ENCODE measurements at regions not wholly inside any gene's neighbourhood (a gene's known extent, or its start where the extent isn't known, plus 50 kb on each side); places are given as distances from the start of the nearest gene placed in this dataset.

- intact Hi-C loops (cut with micrococcal nuclease), result no loop called here
- Mint-ChIP-seq H3K4me3 (ENCODE audit: unreplicated experiment) (no peak overlapping the region), H3K27me3 (ENCODE audit: insufficient read depth, unreplicated experiment) (no peaks in the 10 kb centered on the region), H3K4me1 (ENCODE audit: insufficient read depth, unreplicated experiment) (no peaks in the 10 kb centered on the region), H3K27ac (ENCODE audit: low read depth, unreplicated experiment) (no peak overlapping the region), H3K36me3 (ENCODE audit: insufficient read depth, unreplicated experiment) (no peaks in the 10 kb centered on the region), H3K9me3 (ENCODE audit: unreplicated experiment) (no peaks in the 10 kb centered on the region)
- CTCF ChIA-PET, result no interaction called here
- TF ChIP-seq CTCF (IDR thresholded peaks at IDR 0.05; ENCODE audit: unreplicated experiment), result no peak
- BruUV-seq (replicated peaks), result no TSS peak
- POLR2A ChIA-PET, result interaction anchor here (0.7 kb wide), 1 partner anchor 8 kb away, joined by 3 read pairs; no protein-coding TSS in a partner anchor
- no peak for DNase-seq (ENCODE audit: unreplicated experiment)
These were observed 211.4 kb downstream of the FMR1NB start for GRCh38 chrX:148192547-148192946.

DNA sequence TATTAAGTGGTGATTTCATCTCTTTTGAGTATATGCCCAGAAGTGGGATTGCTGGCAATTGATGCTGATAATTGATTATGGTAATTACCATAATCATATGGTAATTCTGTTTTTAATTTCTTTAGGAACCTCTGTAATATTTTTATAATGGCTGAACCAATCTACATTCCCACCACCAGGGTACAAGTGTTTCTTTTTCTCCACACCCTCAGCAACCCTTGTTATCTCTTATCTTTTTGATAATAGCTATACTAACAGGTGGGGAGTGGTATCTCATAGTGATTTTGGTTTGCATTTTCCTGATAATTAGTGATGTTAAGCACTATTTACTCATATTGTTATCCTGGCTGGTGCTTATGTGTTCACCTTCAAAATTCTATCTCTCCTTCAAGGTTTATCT lies 212.6 kb downstream of the FMR1NB start:
- ChIA-PET POLR2A (no interaction called here), CTCF (no interaction called here)
- no TSS peak for BruUV-seq (replicated peaks)
- H3K27me3 Mint-ChIP-seq (ENCODE audit: insufficient read depth, unreplicated experiment), result no peaks in the 10 kb centered on the region
- DNase-seq (ENCODE audit: unreplicated experiment), result no peak
- intact Hi-C loops (cut with micrococcal nuclease), result no loop called here
- H3K36me3 Mint-ChIP-seq (ENCODE audit: insufficient read depth, unreplicated experiment), result no peaks in the 10 kb centered on the region
- TF ChIP-seq CTCF (IDR thresholded peaks at IDR 0.05; ENCODE audit: unreplicated experiment), result no peak
- H3K4me3 Mint-ChIP-seq (ENCODE audit: unreplicated experiment), result no peak overlapping the region
- no peaks in the 10 kb centered on the region for H3K9me3 Mint-ChIP-seq (ENCODE audit: unreplicated experiment)
- H3K27ac Mint-ChIP-seq (ENCODE audit: low read depth, unreplicated experiment), result no peak overlapping the region
- no peaks in the 10 kb centered on the region for H3K4me1 Mint-ChIP-seq (ENCODE audit: insufficient read depth, unreplicated experiment)

GRCh38 chrX:148203531-148203930 lies 222.4 kb downstream of the FMR1NB start:
- POLR2A ChIA-PET, result no interaction called here
- Mint-ChIP-seq H3K4me3 (ENCODE audit: unreplicated experiment) (no peak overlapping the region), H3K36me3 (ENCODE audit: insufficient read depth, unreplicated experiment) (no peaks in the 10 kb centered on the region)

GRCh38 chrX:148204195-148204594 lies 223.1 kb downstream of the FMR1NB start:
- no TSS peak for BruUV-seq (replicated peaks)

More at GRCh38 chrX:148203531-148203930, 222.4 kb downstream of the FMR1NB start:
- intact Hi-C loops (cut with micrococcal nuclease), result no loop called here
- CTCF ChIA-PET, result no interaction called here
- H3K9me3 Mint-ChIP-seq (ENCODE audit: unreplicated experiment), result peaks cover 13% of the 10 kb centered on the region
- H3K27ac Mint-ChIP-seq (ENCODE audit: low read depth, unreplicated experiment), result no peak overlapping the region
- no peak for TF ChIP-seq CTCF (IDR thresholded peaks at IDR 0.05; ENCODE audit: unreplicated experiment)
- DNase-seq (ENCODE audit: unreplicated experiment), result no peak
- H3K4me1 Mint-ChIP-seq (ENCODE audit: insufficient read depth, unreplicated experiment), result no peaks in the 10 kb centered on the region
- no peaks in the 10 kb centered on the region for H3K27me3 Mint-ChIP-seq (ENCODE audit: insufficient read depth, unreplicated experiment)
- BruUV-seq (replicated peaks), result no TSS peak

More at GRCh38 chrX:148204195-148204594, 223.1 kb downstream of the FMR1NB start:
- intact Hi-C loops (cut with micrococcal nuclease), result no loop called here
- no peak for DNase-seq (ENCODE audit: unreplicated experiment)
- Mint-ChIP-seq H3K9me3 (ENCODE audit: unreplicated experiment) (peaks cover 15% of the 10 kb centered on the region), H3K36me3 (ENCODE audit: insufficient read depth, unreplicated experiment) (no peaks in the 10 kb centered on the region), H3K4me1 (ENCODE audit: insufficient read depth, unreplicated experiment) (no peaks in the 10 kb centered on the region), H3K27ac (ENCODE audit: low read depth, unreplicated experiment) (no peak overlapping the region), H3K4me3 (ENCODE audit: unreplicated experiment) (no peak overlapping the region), H3K27me3 (ENCODE audit: insufficient read depth, unreplicated experiment) (no peaks in the 10 kb centered on the region)
- CTCF ChIA-PET, result interaction anchor here (0.6 kb wide), 2 partner anchors 1184 to 1278 kb away, joined by 3 read pairs; no protein-coding TSS in a partner anchor
- POLR2A ChIA-PET, result no interaction called here
- no peak for TF ChIP-seq CTCF (IDR thresholded peaks at IDR 0.05; ENCODE audit: unreplicated experiment)

Measured in MCF 10A (cell line).